Fibroblast of peridontal ligament (primary cell): ENCODE measurements at regions not wholly inside any gene's neighbourhood (a gene's known extent, or its start where the extent isn't known, plus 50 kb on each side); places are given as distances from the start of the nearest gene placed in this dataset.
"Not testable (repeated sequence)": the region's sequence is repeated elsewhere in the genome, so short reads cannot be mapped to it uniquely, and the experiment has no call there.

Experiments used
- DNase-seq: peaks from one replicate; pipeline ENCODE4 v3.0.0-alpha.2; 2010; ENCODE audit errors: extremely low read depth

DNA sequence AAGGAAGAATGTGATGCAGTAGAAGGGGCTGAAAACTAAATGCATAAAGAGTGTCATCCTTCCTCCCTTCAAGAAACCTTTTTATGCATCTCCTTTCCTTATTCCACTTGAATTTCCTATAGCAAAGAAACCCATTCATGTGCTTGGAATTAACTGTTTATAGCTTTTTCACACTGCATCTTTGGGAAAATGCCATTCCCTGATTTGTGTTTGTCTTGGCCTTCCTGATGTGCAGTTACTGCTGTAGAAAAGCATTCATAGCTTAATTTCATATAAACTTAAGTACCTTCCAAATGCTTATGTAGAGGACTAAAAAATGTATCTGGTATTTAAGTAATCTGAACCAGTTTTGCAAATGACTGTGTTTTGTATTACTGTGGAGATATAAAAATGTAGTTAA, 61.8 kb downstream of the SDR9C7 start:
- DNase-seq: peak; percentile 55

- DNase-seq: no peak
Observed at GRCh38 chr12:56867216-56867615, 67.0 kb downstream of the SDR9C7 start.

DNA sequence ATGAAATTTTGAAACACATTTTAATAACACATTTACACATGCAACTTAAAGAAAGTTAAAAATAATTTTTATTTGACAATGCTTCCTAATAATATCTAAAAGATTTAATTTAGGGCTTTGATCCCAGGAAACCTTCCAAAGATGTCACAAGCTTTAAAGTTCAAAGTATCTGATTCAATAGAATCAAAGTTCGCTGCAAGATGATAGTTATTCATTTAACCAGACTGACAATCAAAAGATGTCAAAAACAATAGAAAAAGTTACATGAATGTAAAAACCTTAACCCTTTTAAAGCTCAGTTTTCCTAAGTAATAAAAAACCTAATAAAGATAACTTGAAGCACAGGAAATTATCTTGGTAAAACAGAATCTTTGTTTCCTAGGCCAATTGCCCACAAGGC, 67.7 kb downstream of the SDR9C7 start:
- no peak for DNase-seq

DNA sequence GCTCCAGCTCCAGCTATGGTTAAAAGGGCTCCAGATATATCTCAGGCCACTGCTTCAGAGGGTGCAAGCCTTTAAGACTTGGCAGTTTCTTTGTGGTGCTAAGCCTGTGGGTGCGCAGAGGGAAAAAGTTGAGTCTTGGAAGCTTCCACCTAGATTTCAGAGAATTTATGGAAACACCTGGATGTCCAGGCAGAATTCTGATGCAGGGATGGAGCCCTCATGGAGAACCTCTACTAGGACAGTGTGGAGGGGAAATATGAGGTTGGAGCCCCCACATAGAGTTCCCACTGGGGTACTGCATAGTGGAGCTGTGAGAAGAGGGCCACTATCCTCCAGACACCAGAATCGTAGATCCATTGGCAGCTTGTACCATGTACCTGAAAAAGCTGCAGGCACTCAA, 69.9 kb downstream of the SDR9C7 start:
- no peak for DNase-seq

DNA sequence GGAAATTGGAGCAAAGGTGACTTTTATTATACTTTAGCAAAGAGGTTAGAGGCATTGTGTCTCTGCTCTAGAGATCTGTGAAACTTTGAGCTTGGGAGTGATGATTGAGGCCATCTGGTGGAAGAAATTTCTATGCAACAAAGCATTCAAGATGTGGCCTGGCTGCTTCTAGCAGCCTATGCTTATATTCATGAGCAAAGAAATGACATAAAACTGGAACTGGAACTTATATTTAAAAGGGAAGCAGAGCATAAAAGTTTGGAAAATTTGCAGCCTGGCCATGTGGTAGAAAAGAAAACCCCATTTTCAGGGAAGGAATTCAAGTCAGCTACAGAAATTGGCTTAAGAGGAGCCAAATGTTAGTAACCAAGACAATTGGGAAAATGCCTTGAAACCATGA, 70.4 kb downstream of the SDR9C7 start:
- no peak for DNase-seq

- DNase-seq: no peak
Observed at GRCh38 chr12:56862264-56862663, 71.9 kb downstream of the SDR9C7 start.

GRCh38 chr12:56853392-56853978, 80.7 kb downstream of the SDR9C7 start:
- not testable (repeated sequence) for DNase-seq

- DNase-seq: no peak
Observed at GRCh38 chr12:56851462-56851861, 82.7 kb downstream of the SDR9C7 start.

DNA sequence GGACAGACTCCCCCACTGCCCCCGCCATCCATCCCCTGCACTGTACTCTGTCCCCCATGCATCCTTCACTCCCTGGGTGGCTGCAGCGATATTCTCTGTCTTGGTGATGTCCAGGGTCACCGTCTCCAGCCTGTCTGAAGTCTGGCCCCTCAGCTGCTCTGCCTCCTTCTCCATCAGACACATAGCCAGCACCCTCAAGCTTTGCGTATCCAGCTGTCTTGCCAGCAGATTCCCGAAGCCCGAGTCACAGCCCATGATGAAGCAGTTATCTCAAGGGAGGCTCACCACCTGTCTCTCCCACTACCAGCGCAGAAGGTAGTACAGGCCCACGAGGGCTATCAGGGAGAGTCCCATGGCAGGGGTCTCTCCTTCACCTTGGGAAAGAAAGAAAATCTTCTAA, 77.8 kb downstream of the HSD17B6 start:
- no peak for DNase-seq

- DNase-seq: peak; percentile 25
Observed at GRCh38 chr12:56839915-56840325, 76.8 kb downstream of the HSD17B6 start.

DNA sequence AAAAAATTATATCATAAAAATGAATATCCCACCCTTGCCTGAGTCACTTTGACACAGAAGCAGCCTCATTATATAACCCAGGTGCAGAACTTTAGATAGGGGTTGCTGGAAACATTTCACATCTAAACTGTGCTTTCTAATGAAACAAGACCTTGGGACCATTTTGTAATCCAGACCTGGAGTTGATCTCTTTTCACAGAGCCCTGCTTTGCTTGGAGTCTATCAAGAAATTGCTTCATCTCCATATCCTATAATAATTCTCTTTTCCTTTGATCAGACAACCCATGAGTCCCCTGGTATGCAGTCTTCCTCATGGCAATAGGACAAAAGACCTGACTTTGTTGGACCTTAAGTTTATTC, 76.3 kb downstream of the HSD17B6 start:
- DNase-seq: no peak

GRCh38 chr12:56838621-56839488, 75.7 kb downstream of the HSD17B6 start:
- peak; percentile 8 for DNase-seq
